ENCODE measurements at regions not wholly inside any gene's neighbourhood (a gene's known extent, or its start where the extent isn't known, plus 50 kb on each side); places are given as distances from the start of the nearest gene placed in this dataset.

- TF ChIP-seq CTCF (IDR thresholded peaks at IDR 0.05) (no peak), POLR2A (IDR thresholded peaks at IDR 0.05) (no peak), EP300 (IDR thresholded peaks at IDR 0.05) (no peak), POLR2AphosphoS5 (IDR thresholded peaks at IDR 0.05) (no peak)
Measured at GRCh38 chr3:24890012-24890411, 395.4 kb upstream of the THRB start.

Data from suprapubic skin (tissue), 4 donors.